LNCAP (cell line): ENCODE measurements at regions not wholly inside any gene's neighbourhood (a gene's known extent, or its start where the extent isn't known, plus 50 kb on each side); places are given as distances from the start of the nearest gene placed in this dataset.

Experiments used
- CTCF ChIP-seq: fragments of 450-650 bp; IDR thresholded peaks from 2 replicates; pipeline ENCODE4 v1.5.1; 2017; ENCODE audit warnings: mild to moderate bottlenecking

DNA sequence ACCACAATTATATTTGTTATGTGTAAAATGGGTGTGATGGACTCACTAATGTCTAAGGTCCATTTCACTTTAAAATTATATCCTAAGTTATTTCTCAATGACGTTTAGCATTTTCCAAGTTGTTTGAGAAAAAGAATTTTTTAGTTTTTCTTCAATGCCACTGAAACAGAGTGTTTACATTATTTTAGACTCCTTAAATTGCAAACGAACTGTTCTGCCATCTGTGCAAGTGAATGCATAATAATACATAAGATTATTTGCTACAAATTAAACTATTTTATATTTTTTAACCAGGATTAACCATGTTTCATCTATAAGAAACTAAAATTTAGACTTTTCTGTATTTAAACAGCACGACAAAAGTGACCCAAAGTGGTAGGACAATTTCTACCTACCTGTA, 425.4 kb downstream of the NDFIP2 start:
- no peak for TF ChIP-seq CTCF

GRCh38 chr13:79905018-79905417, 424.1 kb downstream of the NDFIP2 start:
- no peak for TF ChIP-seq CTCF

DNA sequence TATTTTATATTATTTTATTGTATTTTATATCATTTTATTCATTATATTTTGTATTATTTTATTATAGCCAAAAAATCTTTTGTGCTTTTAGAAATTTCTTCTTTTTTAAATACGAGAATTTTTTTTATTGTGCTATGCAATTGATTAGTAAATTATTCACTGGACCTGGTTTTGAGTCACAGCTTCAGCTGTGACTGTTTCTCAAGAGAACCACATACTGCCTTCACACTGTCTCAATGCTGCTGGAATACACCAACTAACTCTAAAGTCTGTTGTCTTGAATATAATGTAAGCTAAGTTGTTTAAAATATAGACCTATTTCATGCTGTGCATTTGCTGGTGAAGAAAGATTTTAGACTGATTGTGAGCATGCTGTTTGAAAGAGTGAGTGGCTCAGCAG, 423.6 kb downstream of the NDFIP2 start:
- TF ChIP-seq CTCF, result no peak

- no peak for TF ChIP-seq CTCF
Observed at GRCh38 chr13:79901336-79901735, 420.4 kb downstream of the NDFIP2 start.

DNA sequence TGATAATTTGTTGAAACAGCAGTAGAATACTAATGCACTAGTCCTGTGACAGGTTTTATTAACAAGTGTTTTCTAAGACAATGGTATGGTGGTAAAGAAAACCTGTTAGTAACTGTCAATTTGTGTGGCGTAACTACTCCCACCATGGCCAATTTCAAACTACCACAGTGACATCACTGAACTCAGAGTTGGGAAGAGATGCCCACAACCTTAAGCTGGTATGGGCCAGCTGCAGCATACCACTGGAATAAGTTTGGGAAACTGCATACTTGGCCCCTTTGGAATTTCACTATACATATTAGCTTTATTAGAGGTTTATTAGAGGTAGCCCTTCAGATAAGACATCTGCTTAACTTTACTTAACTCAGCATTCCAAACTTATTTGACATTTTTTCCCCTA, 419.4 kb downstream of the NDFIP2 start:
- TF ChIP-seq CTCF, result no peak

DNA sequence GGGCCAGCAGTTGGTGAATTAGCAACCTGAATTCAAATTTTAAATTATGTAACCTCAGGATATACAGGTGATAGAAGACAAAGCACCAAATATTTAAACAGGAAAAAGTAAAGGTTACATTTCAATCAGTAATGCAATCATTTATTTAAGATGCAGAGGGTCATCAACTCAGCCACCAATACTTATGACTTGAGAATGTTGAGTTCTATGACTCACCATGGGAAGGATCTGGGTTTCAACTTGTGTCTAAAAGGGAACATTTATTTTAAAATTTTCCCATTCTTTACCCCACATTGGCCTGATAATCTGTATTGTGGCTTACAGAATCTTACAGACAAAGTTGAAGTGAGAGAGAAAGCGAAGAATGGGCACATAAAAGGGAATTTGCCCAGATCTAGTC, 418.0 kb downstream of the NDFIP2 start:
- no peak for TF ChIP-seq CTCF

DNA sequence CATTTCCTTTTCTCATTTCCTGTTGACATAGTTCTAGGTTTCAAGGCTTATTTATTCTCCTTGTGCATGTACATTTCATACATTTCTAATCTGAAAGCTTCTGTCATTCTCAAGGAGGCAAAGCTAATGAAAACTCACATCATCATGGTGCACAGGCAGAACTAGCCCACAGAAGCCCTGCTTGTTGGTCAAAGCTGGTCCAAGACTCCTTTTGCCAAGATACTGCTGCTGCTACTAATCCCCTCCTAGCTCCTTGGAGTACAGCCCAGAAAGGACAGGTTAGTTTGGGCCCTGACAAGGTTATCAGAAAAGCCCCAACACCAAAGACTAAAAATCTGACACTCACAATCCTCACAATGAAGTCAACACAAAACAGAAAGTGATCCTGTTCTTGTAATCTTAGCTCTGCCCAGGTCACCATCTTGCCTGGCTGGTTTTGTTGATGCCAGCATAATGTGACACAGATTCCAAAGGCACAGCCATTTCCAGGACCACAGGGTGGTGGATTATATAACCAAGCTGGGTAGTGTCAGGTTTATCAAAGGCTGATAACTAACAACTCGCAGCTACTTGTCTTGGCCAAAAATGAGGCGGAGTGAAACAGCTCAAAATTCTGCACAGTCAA, 417.4 kb downstream of the NDFIP2 start:
- no peak for TF ChIP-seq CTCF

DNA sequence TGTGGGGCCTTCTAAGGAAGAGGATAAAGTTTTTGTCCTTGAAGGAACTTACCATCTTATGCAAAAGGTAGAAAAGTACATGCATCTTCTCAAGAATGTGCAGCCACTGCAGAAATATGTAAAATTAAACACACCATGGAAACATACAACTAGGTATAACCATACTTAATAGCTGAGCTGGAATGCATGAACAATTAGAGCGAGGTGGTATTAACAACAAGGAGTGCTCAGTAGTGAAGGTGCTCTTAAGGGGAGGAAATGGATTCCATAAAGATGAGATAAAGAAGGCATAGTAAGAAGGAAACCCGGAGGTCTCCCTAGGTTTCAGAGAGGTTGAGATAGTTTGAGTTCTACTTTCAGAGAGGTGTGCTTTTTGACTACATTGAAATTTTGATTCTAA, 415.9 kb downstream of the NDFIP2 start:
- no peak for TF ChIP-seq CTCF
